HFF-Myc (cell line): ENCODE measurements at regions not wholly inside any gene's neighbourhood (a gene's known extent, or its start where the extent isn't known, plus 50 kb on each side); places are given as distances from the start of the nearest gene placed in this dataset.

ENCODE experiments used
- DNase-seq: peaks from one replicate; pipeline ENCODE4 v3.0.0-alpha.2; 2011; ENCODE audit warnings: low read depth; ENCODE audit errors: extremely low read depth
- H3K4me3 ChIP-seq: replicated peaks from 2 replicates; pipeline ENCODE4 v1.5.1; 2011; ENCODE audit warnings: low read depth, mild to moderate bottlenecking, control low read depth, low read length
- TF ChIP-seq, protein P1 (sequence below): IDR thresholded peaks from 2 replicates; pipeline ENCODE4 v1.5.1; 2012; ENCODE audit warnings: mild to moderate bottlenecking, low read depth, low read length, control low read depth; ENCODE audit errors: missing control alignments

DNA sequence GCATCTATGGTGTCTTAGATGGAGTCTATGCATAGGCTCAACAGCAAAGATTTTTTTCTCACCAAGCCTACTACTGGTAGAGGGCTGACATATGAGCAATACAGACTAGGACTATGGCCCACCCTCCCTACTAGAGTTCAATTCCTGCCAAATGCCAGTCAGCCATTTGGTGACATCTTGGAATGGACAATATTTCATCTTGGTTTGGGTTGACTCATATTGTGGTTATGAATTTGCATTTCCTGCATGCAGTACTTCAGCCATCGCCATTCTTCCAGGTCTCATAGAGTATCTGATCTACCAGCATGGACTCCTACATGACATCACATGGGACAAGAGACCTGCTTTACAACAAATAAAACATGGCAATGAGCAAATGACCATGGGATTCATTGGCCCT is 778.1 kb upstream of the SOX9 start:
- TF ChIP-seq, protein P1, sequence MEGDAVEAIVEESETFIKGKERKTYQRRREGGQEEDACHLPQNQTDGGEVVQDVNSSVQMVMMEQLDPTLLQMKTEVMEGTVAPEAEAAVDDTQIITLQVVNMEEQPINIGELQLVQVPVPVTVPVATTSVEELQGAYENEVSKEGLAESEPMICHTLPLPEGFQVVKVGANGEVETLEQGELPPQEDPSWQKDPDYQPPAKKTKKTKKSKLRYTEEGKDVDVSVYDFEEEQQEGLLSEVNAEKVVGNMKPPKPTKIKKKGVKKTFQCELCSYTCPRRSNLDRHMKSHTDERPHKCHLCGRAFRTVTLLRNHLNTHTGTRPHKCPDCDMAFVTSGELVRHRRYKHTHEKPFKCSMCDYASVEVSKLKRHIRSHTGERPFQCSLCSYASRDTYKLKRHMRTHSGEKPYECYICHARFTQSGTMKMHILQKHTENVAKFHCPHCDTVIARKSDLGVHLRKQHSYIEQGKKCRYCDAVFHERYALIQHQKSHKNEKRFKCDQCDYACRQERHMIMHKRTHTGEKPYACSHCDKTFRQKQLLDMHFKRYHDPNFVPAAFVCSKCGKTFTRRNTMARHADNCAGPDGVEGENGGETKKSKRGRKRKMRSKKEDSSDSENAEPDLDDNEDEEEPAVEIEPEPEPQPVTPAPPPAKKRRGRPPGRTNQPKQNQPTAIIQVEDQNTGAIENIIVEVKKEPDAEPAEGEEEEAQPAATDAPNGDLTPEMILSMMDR, result no peak
- H3K4me3 ChIP-seq, result no peak overlapping the region
- no peak for DNase-seq

DNA sequence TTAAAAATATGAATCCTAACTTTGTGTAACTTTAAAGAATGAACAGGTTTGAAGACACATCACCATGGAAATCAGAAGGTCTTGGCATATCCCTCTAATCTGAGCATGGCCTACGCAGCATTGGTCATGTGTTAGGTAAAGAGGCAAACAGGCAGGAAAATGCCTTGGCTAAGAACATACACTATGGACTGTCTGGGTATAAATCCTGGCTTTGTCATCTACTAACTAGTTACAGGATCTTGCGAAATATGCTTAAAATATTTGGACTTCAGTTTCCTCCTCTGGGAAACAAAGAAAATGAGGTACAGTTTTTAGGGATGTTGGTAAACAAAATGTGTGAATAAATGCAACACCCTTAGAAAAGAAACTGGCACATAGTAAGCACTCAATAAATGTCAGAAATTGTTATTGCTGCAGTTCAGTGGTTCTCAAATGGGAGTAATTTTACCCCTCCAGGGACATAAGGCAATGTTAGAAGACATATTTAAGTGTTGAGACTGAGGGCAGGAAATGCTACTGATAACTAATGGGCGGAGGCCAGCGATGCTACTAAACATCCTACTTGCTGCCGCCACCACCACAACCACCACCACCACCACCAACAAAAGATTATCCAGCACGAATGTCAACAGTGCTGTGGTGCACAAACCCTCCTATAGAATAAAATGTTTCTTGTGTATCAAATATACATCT is 770.8 kb upstream of the SOX9 start:
- TF ChIP-seq, protein P1, result no peak
- DNase-seq, result no peak
- H3K4me3 ChIP-seq, result no peak overlapping the region

DNA sequence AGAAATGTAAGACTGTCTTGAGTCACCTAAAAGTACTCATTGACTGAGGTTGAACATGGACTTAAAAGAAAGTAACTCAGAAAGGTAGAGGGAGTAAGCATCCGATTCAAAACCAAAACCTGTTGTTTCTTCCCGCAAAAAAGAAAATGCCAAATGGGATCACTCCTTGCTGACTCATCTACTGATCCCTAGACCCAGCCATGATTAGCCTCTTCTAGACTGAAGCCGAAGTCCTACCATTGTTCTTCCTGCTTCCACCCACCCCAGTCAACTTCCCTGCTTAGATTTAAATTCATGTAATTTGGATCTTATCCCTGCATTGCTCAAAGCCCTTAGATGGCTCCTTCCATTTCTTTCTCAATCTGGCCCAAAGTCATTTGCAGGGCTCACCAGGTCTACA is 760.5 kb upstream of the SOX9 start:
- TF ChIP-seq, protein P1, result no peak
- no peak for DNase-seq

DNA sequence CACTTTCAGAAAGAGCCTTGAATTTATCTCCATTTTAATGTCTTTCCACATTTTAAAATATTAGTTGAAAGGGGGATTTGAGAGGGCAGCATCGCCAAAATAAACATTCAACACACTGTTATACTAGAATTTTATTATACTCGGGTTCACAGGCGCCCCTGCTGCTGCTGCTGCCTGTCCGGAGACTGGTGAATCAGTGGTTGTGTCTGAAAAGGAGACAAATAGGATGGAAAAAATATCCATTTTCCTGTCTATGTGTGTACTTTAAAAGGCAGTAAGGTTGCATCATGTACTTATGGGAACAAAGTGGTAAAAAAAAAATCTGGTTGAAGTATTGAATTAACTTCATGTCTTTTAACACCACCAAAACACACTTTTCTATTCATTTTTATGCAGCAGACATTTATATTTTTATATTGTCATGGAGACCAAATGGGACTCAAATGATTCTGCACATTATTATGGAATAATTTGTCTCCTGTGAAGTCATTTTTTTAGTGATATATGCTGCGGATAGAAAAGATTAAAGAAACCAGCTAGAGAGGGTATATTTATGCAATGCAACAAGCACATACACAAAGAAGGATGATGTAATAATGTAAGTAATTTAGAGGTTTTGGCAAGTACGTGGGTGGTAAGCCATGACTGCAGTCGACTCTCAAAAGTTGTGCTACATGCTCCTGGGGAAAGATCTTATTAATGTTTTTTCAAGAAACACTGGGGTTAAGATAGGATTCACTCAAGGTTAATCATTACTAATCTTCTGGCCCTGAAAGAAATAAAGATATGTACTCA is 759.0 kb upstream of the SOX9 start:
- DNase-seq, result no peak
- no peak overlapping the region for H3K4me3 ChIP-seq
- TF ChIP-seq, protein P1, result no peak

More for the DNA sequence above, 760.5 kb upstream of the SOX9 start:
- H3K4me3 ChIP-seq, result no peak overlapping the region

DNA sequence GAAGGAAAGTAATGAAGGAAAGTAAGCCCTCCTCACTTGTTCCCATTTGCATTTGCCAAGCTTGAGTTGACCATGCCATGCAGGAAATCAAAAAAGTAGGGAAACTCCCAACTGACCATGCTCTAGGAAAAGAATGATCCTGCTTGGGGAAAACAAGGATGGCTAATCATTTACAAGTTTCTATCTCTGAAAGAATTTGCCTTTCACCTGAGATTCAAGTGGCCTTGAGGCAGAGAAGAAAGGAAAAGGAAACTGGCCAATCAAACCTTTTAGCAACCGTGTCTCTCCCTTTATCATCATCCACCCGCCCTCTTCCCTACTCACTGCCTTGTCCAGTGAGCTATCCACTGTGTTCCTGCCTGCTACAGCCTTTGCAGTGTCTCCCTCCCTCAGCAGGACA is 757.2 kb upstream of the SOX9 start:
- no peak overlapping the region for H3K4me3 ChIP-seq
- TF ChIP-seq, protein P1, result no peak
- DNase-seq, result no peak

DNA sequence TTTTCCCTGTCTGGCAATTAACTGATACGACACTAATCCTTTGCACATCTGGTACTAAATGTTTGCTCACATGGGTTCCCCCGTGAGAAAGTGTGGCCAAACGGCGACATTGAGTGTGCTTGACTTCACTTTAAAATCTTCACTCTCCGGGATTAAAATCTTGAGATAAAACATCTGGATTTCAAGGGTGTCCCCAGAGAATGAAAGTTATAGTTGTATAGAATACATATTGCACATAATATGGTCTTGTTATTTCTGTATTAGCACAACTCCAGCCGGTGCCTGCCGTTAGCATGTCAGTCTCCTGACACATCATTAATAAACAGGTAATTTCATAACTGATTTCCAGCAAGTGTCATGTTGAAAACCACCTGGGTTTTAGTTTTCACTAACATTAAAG is 749.0 kb upstream of the SOX9 start:
- H3K4me3 ChIP-seq, result no peak overlapping the region
- no peak for DNase-seq
- TF ChIP-seq, protein P1, result no peak
